K562 (cell line): ENCODE measurements at regions not wholly inside any gene's neighbourhood (a gene's known extent, or its start where the extent isn't known, plus 50 kb on each side); places are given as distances from the start of the nearest gene placed in this dataset.

Source experiments
- CREM ChIP-seq: IDR thresholded peaks from 2 replicates; pipeline ENCODE4 v1.6.1; 2014; ENCODE audit warnings: antibody characterized with exemption, low read depth
- JUNB ChIP-seq: fragments of 450-650 bp; formaldehyde crosslinking; conservative IDR thresholded peaks from 2 replicates; pipeline ENCODE4 v1.4.0; 2020; ENCODE audit warnings: mild to moderate bottlenecking
- KLF16 ChIP-seq: IDR thresholded peaks from 2 replicates; pipeline ENCODE4 v1.6.1; 2016; ENCODE audit warnings: antibody characterized with exemption
- SIN3A ChIP-seq, 2 experiments: fragments of 150-350 bp in 1 of 2; IDR thresholded peaks; 2 replicates each; pipeline ENCODE4 v1.6.1; 2011 to 2016; ENCODE audit warnings: borderline replicate concordance in 2 of 2, low read depth in 2 of 2, low read length in 2 of 2, mild to moderate bottlenecking in 2 of 2, moderate library complexity in 2 of 2; ENCODE audit not compliant: control insufficient read depth in 1 of 2
- TCF7 ChIP-seq: sonication (generic); IDR thresholded peaks from 2 replicates; pipeline ENCODE4 v1.6.1; 2016; ENCODE audit warnings: antibody characterized with exemption, borderline replicate concordance
- TSHZ1 ChIP-seq: fragments of 250-450 bp; sonication (Bioruptor Pico); IDR thresholded peaks from 2 replicates; pipeline ENCODE4 v1.4.0; 2020; ENCODE audit warnings: mild to moderate bottlenecking, moderate library complexity
- TF ChIP-seq, protein P1 (sequence below): fragments of 200-800 bp; sonication (Bioruptor generic); IDR thresholded peaks from 2 replicates; pipeline ENCODE4 v1.6.1; 2017; ENCODE audit warnings: missing genetic modification characterization, missing compliant biosample characterization
- TF ChIP-seq, protein P2 (sequence below), 3 experiments: IDR thresholded peaks in 2 of 3; conservative IDR thresholded peaks in 1 of 3; 2 replicates each; pipeline ENCODE4 v1.5.1; 2011 to 2012; ENCODE audit warnings: low read length in 3 of 3, mild to moderate bottlenecking in 3 of 3, control low read depth in 2 of 3, improper control_type of control experiment in 1 of 3, inconsistent platforms in 1 of 3, low read depth in 1 of 3, mixed read lengths in 1 of 3, moderate library complexity in 1 of 3; ENCODE audit not compliant: insufficient read depth in 2 of 3

- TF ChIP-seq KLF16 (no peak), TCF7 (no peak), SIN3A (IDR thresholded peaks at IDR 0.05; ENCODE audit: borderline replicate concordance in 2 of 2, control insufficient read depth in 1 of 2, low read depth in 2 of 2, low read length in 2 of 2) (no peak), TSHZ1 (CRISPR knock-in tag) (no peak), CREM (no peak), JUNB (CRISPR knock-in tag) (no peak)
- TF ChIP-seq, protein P1, sequence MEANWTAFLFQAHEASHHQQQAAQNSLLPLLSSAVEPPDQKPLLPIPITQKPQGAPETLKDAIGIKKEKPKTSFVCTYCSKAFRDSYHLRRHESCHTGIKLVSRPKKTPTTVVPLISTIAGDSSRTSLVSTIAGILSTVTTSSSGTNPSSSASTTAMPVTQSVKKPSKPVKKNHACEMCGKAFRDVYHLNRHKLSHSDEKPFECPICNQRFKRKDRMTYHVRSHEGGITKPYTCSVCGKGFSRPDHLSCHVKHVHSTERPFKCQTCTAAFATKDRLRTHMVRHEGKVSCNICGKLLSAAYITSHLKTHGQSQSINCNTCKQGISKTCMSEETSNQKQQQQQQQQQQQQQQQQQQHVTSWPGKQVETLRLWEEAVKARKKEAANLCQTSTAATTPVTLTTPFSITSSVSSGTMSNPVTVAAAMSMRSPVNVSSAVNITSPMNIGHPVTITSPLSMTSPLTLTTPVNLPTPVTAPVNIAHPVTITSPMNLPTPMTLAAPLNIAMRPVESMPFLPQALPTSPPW (CRISPR knock-in tag): no peak
- TF ChIP-seq, protein P2, sequence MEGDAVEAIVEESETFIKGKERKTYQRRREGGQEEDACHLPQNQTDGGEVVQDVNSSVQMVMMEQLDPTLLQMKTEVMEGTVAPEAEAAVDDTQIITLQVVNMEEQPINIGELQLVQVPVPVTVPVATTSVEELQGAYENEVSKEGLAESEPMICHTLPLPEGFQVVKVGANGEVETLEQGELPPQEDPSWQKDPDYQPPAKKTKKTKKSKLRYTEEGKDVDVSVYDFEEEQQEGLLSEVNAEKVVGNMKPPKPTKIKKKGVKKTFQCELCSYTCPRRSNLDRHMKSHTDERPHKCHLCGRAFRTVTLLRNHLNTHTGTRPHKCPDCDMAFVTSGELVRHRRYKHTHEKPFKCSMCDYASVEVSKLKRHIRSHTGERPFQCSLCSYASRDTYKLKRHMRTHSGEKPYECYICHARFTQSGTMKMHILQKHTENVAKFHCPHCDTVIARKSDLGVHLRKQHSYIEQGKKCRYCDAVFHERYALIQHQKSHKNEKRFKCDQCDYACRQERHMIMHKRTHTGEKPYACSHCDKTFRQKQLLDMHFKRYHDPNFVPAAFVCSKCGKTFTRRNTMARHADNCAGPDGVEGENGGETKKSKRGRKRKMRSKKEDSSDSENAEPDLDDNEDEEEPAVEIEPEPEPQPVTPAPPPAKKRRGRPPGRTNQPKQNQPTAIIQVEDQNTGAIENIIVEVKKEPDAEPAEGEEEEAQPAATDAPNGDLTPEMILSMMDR (IDR thresholded peaks at IDR 0.05 in 2 of 3, conservative IDR thresholded peaks at IDR 0.05 in 1 of 3; ENCODE audit: insufficient read depth in 2 of 3, low read depth in 1 of 3, low read length in 3 of 3): no peak
These were observed 387.3 kb upstream of the THBS1 start for GRCh38 chr15:39193611-39194010.
